AG10803 (cell line): ENCODE measurements at regions not wholly inside any gene's neighbourhood (a gene's known extent, or its start where the extent isn't known, plus 50 kb on each side); places are given as distances from the start of the nearest gene placed in this dataset.

Experiments used
- DNase-seq: peaks from one replicate; pipeline ENCODE4 v3.0.0; 2010; ENCODE audit warnings: low read depth
- H3K4me3 ChIP-seq: 2 replicates; pipeline ENCODE4 v1.5.1; 2011; ENCODE audit warnings: mild to moderate bottlenecking, low read length, control low read depth
- CTCF ChIP-seq: conservative IDR thresholded peaks from 2 replicates; pipeline ENCODE4 v1.5.1; 2011; ENCODE audit warnings: mild to moderate bottlenecking, low read length, control low read depth, inconsistent platforms

GRCh38 chr6:155993240-155993639 lies 537.6 kb upstream of the NOX3 start:
- H3K4me3 ChIP-seq: no peak overlapping the region
- no peak for DNase-seq
- no peak for TF ChIP-seq CTCF

DNA sequence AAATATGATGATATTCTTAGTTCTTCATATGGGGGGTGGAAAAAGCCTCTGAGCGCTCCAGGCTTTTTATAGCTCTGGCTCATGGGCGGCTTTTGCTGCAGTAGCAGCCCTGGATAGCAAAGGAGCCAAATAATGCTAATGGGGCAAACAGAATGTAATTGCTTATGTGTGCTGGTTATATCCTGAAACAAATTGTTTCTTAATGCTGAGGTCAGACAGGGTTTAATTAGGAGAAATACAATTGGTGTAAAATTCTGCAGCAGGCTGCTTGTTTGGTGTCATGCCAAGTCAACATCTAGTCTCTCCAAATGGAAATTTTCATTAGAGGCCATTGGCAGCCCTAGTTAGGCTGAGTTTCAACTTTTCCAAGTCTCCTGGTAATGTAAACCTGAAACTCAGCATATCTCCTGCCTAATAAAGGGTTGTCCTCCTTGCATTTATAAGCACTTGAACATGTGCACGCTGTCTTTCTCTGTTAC lies 530.1 kb upstream of the NOX3 start:
- DNase-seq: no peak
- no peak for TF ChIP-seq CTCF
- no peak overlapping the region for H3K4me3 ChIP-seq

- H3K4me3 ChIP-seq: no peak overlapping the region
- no peak for TF ChIP-seq CTCF
- no peak for DNase-seq
Measured at GRCh38 chr6:155980768-155981079, 525.1 kb upstream of the NOX3 start.

- H3K4me3 ChIP-seq: no peak overlapping the region
- no peak for DNase-seq
- no peak for TF ChIP-seq CTCF
Measured at GRCh38 chr6:155980014-155980767, 524.6 kb upstream of the NOX3 start.

GRCh38 chr6:155975506-155975905 lies 519.9 kb upstream of the NOX3 start:
- H3K4me3 ChIP-seq: no peak overlapping the region
- no peak for DNase-seq
- no peak for TF ChIP-seq CTCF

GRCh38 chr6:155974811-155975323 lies 519.2 kb upstream of the NOX3 start:
- TF ChIP-seq CTCF: no peak
- no peak for DNase-seq
- H3K4me3 ChIP-seq: no peak overlapping the region

DNA sequence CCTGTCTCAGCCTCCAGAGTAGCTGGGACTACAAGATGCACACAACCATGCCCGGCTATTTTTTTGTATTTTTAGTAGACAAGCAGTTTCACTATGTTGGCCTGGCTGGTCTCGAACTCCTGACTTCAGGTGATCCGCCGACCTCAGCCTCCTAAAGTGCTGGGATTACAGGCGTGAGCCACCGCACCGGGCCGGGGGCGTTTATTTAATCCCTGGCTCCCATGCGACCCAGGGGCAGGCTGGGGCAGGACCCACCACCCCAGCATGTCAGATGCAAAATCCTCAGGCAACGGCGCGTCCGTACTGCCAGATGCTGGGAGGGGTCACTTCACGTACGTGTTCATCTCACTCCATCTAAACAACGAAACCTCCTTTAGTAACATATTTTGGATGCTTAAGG lies 518.7 kb upstream of the NOX3 start:
- no peak for TF ChIP-seq CTCF
- no peak for DNase-seq
- H3K4me3 ChIP-seq: no peak overlapping the region
